ENCODE measurements at regions not wholly inside any gene's neighbourhood (a gene's known extent, or its start where the extent isn't known, plus 50 kb on each side); places are given as distances from the start of the nearest gene placed in this dataset.
"Not testable (repeated sequence)": the region's sequence is repeated elsewhere in the genome, so short reads cannot be mapped to it uniquely, and the experiment has no call there.

DNA sequence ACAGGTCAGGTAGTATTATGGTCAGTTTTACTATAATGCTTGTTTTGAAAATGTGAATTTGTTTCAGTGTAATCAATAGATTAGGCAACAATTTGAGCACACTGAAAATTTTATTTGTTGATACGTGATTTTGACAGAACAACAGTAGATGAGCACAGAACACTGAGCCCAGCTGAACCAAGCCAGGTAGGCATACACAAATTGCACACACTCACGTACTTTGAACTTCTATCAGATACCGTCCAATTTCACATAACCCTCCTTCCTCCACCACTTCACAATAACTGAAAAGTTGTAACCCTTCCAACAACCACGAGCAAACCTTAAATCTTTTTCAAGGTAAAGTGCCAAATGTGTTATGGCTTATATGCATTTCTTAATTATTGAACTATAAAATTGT is 229.5 kb upstream of the TMEFF2 start:
- no peaks in the 10 kb centered on the region for H3K9me3 ChIP-seq (ENCODE audit: low read depth)
- H3K27me3 ChIP-seq = no peaks in the 10 kb centered on the region
- no peak for DNase-seq (ENCODE audit: low read depth in 1 of 2, low spot score in 1 of 2)
- TF ChIP-seq, protein P1, sequence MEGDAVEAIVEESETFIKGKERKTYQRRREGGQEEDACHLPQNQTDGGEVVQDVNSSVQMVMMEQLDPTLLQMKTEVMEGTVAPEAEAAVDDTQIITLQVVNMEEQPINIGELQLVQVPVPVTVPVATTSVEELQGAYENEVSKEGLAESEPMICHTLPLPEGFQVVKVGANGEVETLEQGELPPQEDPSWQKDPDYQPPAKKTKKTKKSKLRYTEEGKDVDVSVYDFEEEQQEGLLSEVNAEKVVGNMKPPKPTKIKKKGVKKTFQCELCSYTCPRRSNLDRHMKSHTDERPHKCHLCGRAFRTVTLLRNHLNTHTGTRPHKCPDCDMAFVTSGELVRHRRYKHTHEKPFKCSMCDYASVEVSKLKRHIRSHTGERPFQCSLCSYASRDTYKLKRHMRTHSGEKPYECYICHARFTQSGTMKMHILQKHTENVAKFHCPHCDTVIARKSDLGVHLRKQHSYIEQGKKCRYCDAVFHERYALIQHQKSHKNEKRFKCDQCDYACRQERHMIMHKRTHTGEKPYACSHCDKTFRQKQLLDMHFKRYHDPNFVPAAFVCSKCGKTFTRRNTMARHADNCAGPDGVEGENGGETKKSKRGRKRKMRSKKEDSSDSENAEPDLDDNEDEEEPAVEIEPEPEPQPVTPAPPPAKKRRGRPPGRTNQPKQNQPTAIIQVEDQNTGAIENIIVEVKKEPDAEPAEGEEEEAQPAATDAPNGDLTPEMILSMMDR (IDR thresholded peaks at IDR 0.05; ENCODE audit: low read depth, low read length) = no peak
- H3K36me3 ChIP-seq = no peaks in the 10 kb centered on the region
- no peak overlapping the region for H3K4me3 ChIP-seq
- H3K4me1 ChIP-seq (ENCODE audit: low read depth) = no peaks in the 10 kb centered on the region
- no peak overlapping the region for H3K27ac ChIP-seq

DNA sequence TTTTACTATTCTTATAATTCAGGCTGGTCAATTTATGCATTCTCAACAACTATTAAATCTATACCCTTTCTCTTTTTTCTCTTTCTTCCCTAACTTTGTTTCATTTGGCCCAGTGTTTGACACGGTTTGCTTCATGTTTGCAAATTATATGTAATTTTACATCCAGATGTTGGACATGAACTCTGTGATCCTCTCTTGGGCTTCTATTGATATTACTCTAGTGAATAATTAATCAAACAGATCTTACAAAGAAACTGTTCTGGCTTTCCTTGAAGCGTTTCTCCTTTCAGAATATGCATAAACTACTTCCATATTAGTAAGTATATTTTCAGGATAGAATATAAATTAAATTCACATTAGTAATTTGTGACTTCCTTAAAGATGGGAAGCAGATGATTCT is 225.1 kb upstream of the TMEFF2 start:
- Histone ChIP-seq H3K27ac (no peak overlapping the region), H3K4me1 (ENCODE audit: low read depth) (no peaks in the 10 kb centered on the region)
- DNase-seq (ENCODE audit: low read depth in 1 of 2, low spot score in 1 of 2) = no peak

DNA sequence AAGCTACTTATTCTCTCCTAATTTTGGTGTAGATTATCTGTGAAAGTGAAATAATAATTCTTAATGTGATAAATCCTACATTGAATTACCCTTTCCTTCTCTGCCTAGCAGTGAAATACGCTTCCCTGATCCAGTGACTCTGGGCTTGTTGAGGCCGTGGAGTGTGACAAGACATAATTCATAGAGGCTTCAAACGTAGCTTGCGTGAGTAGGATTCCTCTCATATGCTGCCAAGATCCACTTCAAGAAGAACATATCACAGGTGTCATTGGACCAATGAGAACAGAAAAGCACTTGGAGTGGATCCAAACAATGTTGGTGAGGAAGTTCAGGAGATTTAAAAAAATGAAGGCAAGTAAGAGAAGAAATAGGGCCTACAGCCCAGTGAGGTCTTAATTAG is 221.3 kb upstream of the TMEFF2 start:
- Histone ChIP-seq H3K27me3 (no peaks in the 10 kb centered on the region), H3K9me3 (ENCODE audit: low read depth) (no peaks in the 10 kb centered on the region), H3K27ac (no peak overlapping the region), H3K4me1 (ENCODE audit: low read depth) (no peaks in the 10 kb centered on the region), H3K4me3 (no peak overlapping the region), H3K36me3 (no peaks in the 10 kb centered on the region)
- no peak for DNase-seq (ENCODE audit: low read depth in 1 of 2, low spot score in 1 of 2)
- TF ChIP-seq, protein P1 (IDR thresholded peaks at IDR 0.05; ENCODE audit: low read depth, low read length) = no peak

More for the DNA sequence above, 225.1 kb upstream of the TMEFF2 start:
- no peaks in the 10 kb centered on the region for H3K27me3 ChIP-seq
- H3K36me3 ChIP-seq = no peaks in the 10 kb centered on the region
- H3K4me3 ChIP-seq = no peak overlapping the region
- TF ChIP-seq, protein P1 (IDR thresholded peaks at IDR 0.05; ENCODE audit: low read depth, low read length) = no peak
- H3K9me3 ChIP-seq (ENCODE audit: low read depth) = no peaks in the 10 kb centered on the region

DNA sequence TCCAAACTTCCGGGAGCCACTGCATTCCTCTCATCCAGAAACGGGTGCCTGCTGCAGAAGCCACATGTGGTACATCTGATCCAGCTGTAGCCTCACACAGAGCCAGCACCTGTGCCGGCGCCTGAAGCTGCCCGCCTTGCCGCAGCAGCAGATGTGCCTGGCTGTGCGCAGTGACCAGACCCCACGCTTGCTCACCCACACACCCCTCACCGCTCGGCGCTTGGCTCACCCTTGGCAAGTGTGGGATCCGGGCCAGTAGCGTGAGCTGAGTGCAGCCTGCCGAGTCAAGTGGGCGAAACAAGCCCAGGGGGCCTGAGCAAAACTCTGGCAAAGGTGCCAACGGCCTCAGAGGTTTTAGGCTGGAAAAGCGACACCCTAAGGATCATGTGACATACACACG is 220.1 kb upstream of the TMEFF2 start:
- Histone ChIP-seq H3K9me3 (ENCODE audit: low read depth) (no peaks in the 10 kb centered on the region), H3K27me3 (no peaks in the 10 kb centered on the region), H3K4me1 (ENCODE audit: low read depth) (no peaks in the 10 kb centered on the region), H3K4me3 (no peak overlapping the region), H3K27ac (no peak overlapping the region), H3K36me3 (no peaks in the 10 kb centered on the region)
- DNase-seq (ENCODE audit: low read depth in 1 of 2, low spot score in 1 of 2) = no peak
- TF ChIP-seq, protein P1 (IDR thresholded peaks at IDR 0.05; ENCODE audit: low read depth, low read length) = no peak

DNA sequence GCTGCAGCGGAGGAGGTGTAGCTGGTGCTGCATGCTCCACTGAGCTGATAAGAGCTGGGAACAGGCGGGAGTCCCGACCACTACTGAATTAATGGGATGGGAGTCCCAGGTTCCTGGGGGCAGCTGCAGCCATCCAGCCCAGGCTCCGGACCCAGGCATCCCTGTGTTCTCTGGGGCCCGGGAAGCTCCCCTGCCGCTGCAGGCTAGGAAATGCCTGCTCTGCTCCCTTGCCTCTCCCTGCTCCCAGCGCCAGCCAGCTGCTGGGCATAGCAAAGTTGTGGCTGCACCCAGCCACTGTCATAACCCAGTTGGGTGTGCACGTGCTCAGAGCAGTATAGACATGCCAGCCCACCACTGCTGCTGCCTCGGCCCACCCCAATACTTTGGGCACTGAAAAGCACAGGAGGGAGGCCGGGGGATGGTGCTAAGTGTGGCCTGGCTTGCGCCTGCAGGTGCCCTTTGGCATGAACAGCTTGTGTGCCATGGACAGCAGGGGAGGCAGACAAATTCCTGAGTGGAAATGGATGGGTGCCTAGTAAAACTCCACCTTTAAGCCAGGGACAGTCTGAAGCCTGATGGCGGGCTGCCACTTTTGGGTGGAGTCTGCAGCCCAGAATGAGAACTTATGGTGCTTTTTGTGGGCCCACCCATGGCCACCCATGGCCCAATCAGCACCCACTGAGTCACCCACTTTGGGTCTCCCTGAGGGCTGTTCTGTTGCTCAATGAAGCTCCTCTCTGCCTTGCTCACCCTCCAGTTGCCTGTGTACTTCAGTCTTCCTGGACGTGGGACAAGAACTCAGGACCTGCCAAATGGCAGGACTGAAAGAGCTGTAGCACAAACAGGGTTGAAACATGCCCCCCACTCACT is 219.3 kb upstream of the TMEFF2 start:
- H3K27ac ChIP-seq = no peak overlapping the region
- H3K4me3 ChIP-seq = no peak overlapping the region
- no peaks in the 10 kb centered on the region for H3K9me3 ChIP-seq (ENCODE audit: low read depth)
- H3K27me3 ChIP-seq = no peaks in the 10 kb centered on the region
- H3K36me3 ChIP-seq = no peaks in the 10 kb centered on the region
- TF ChIP-seq, protein P1 (IDR thresholded peaks at IDR 0.05; ENCODE audit: low read depth, low read length) = no peak
- no peak for DNase-seq (ENCODE audit: low read depth in 1 of 2, low spot score in 1 of 2)
- no peaks in the 10 kb centered on the region for H3K4me1 ChIP-seq (ENCODE audit: low read depth)

DNA sequence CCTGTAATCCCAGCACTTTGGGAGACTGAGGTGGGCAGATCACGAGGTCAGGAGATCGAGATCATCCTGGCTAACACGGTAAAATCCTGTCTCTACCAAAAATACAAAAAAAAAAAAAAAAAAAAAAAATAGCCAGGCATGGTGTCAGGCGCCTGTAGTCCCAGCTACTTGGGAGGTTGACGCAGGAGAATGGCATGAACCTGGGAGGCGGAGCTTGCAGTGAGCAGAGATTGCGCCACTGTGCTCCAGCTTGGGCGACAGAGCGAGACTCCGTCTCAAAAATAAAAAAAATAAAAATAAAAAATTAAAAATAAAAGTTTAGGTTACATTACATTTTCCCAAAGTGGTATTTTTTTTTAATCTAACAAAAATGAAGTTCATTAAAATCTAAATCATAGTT is 218.1 kb upstream of the TMEFF2 start:
- H3K4me1 ChIP-seq (ENCODE audit: low read depth); H3K9me3 ChIP-seq (ENCODE audit: low read depth); DNase-seq (ENCODE audit: low read depth in 1 of 2, low spot score in 1 of 2); H3K4me3 ChIP-seq; H3K27me3 ChIP-seq; H3K27ac ChIP-seq; H3K36me3 ChIP-seq: not testable (repeated sequence)
